K562 (cell line): ENCODE measurements at regions not wholly inside any gene's neighbourhood (a gene's known extent, or its start where the extent isn't known, plus 50 kb on each side); places are given as distances from the start of the nearest gene placed in this dataset.

Source experiments
- ETS2 ChIP-seq: IDR thresholded peaks from 2 replicates; pipeline ENCODE4 v1.6.1; 2016; ENCODE audit warnings: borderline replicate concordance, missing genetic modification characterization, mild to moderate bottlenecking, moderate library complexity, missing compliant biosample characterization; ENCODE audit not compliant: poor library complexity, severe bottlenecking
- ETV5 ChIP-seq: sonication (generic); formaldehyde crosslinking; IDR thresholded peaks from 2 replicates; pipeline ENCODE4 v1.4.0; 2020; ENCODE audit warnings: low read depth, mild to moderate bottlenecking, missing genetic modification reagents
- FOXK2 ChIP-seq, 2 experiments: fragments of 450-650 bp; IDR thresholded peaks in 1 of 2; conservative IDR thresholded peaks in 1 of 2; 2 replicates each; pipeline ENCODE4 v1.6.1; 2016; ENCODE audit warnings: low read depth in 2 of 2, mild to moderate bottlenecking in 1 of 2
- FOXP1 ChIP-seq: sonication (generic); formaldehyde crosslinking; IDR thresholded peaks from 2 replicates; pipeline ENCODE4 v1.8.0; 2022; ENCODE audit warnings: mild to moderate bottlenecking, missing genetic modification reagents
- FUS ChIP-seq: fragments of 200-400 bp; formaldehyde crosslinking; optimal IDR thresholded peaks from 2 replicates; pipeline ENCODE3; 2017; ENCODE audit warnings: low read depth, low read length
- HDAC1 ChIP-seq, 2 experiments: fragments of 450-650 bp; IDR thresholded peaks; 2 replicates each; pipeline ENCODE4 v1.6.1; 2016 to 2017; ENCODE audit warnings: inconsistent platforms in 1 of 2, mild to moderate bottlenecking in 1 of 2, moderate library complexity in 1 of 2
- HDAC8 ChIP-seq: fragments of 450-650 bp; IDR thresholded peaks from 2 replicates; pipeline ENCODE4 v1.6.1; 2016; ENCODE audit warnings: mild to moderate bottlenecking, missing genetic modification characterization, moderate library complexity, missing compliant biosample characterization
- HOXB6 ChIP-seq: fragments of 250-450 bp; sonication (Bioruptor Pico); IDR thresholded peaks from 2 replicates; pipeline ENCODE4 v1.5.1; 2022; ENCODE audit warnings: mild to moderate bottlenecking, borderline replicate concordance
- KAT2B ChIP-seq: IDR thresholded peaks from one replicate; pipeline ENCODE4 v1.6.1; 2012; ENCODE audit warnings: low read depth, mild to moderate bottlenecking, control low read depth, inconsistent platforms, low read length, moderate library complexity
- NR0B1 ChIP-seq: fragments of 450-650 bp; IDR thresholded peaks from one replicate; pipeline ENCODE4 v1.6.1; 2018; ENCODE audit warnings: mild to moderate bottlenecking, moderate library complexity; ENCODE audit not compliant: partially characterized antibody
- SIN3B ChIP-seq: fragments of 450-650 bp; IDR thresholded peaks from 2 replicates; pipeline ENCODE4 v1.6.1; 2017; ENCODE audit warnings: low read depth, mild to moderate bottlenecking, moderate library complexity
- SMARCA4 ChIP-seq: fragments of 450-650 bp; IDR thresholded peaks from 2 replicates; pipeline ENCODE4 v1.6.1; 2016
- SREBF1 ChIP-seq: fragments of 150-350 bp; IDR thresholded peaks from 2 replicates; pipeline ENCODE4 v1.6.1; 2014; ENCODE audit warnings: antibody characterized with exemption, low read depth, low read length, borderline replicate concordance
- SRSF7 ChIP-seq: fragments of 200-400 bp; formaldehyde crosslinking; optimal IDR thresholded peaks from 2 replicates; pipeline ENCODE3; 2017; ENCODE audit warnings: mild to moderate bottlenecking, low read depth, low read length
- THAP12 ChIP-seq: fragments of 250-450 bp; sonication (Bioruptor Pico); IDR thresholded peaks from 2 replicates; pipeline ENCODE4 v1.9.0; 2021; ENCODE audit warnings: mild to moderate bottlenecking, inconsistent platforms
- ZMIZ1 ChIP-seq, 2 experiments: fragments of 150-350 bp in 1 of 2; IDR thresholded peaks; 2 replicates each; pipeline ENCODE4 v1.6.1; 2012 to 2016; ENCODE audit warnings: low read depth in 2 of 2, low read length in 2 of 2, mild to moderate bottlenecking in 1 of 2, moderate library complexity in 1 of 2
- TF ChIP-seq, protein P1 (sequence below): sonication (generic); formaldehyde crosslinking; IDR thresholded peaks from 2 replicates; pipeline ENCODE4 v1.8.1; 2022; ENCODE audit warnings: missing genetic modification reagents

GRCh38 chr13:33542309-33543088, 256.9 kb upstream of the STARD13 start (continued):
- TF ChIP-seq, protein P1, sequence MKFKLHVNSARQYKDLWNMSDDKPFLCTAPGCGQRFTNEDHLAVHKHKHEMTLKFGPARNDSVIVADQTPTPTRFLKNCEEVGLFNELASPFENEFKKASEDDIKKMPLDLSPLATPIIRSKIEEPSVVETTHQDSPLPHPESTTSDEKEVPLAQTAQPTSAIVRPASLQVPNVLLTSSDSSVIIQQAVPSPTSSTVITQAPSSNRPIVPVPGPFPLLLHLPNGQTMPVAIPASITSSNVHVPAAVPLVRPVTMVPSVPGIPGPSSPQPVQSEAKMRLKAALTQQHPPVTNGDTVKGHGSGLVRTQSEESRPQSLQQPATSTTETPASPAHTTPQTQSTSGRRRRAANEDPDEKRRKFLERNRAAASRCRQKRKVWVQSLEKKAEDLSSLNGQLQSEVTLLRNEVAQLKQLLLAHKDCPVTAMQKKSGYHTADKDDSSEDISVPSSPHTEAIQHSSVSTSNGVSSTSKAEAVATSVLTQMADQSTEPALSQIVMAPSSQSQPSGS (CRISPR knock-in tag): 0 out of 2 replicates have a peak, but pooled peaks have one; percentile 16
- no peak for TF ChIP-seq KAT2B
- TF ChIP-seq FUS: no peak
- peak; percentile 97 for TF ChIP-seq FOXP1
- peak; percentile 84 for TF ChIP-seq ETV5 (CRISPR knock-in tag)
- TF ChIP-seq SRSF7: no peak
- no peak for TF ChIP-seq SMARCA4
- TF ChIP-seq ZMIZ1 (IDR thresholded peaks at IDR 0.05; ENCODE audit: low read depth in 2 of 2, low read length in 2 of 2): no peak
- no peak for TF ChIP-seq SREBF1
- no peak for TF ChIP-seq NR0B1
- peak in 1 of 2 experiments; percentile 48; a peak in 1 of 4 replicates for TF ChIP-seq HDAC1 (IDR thresholded peaks at IDR 0.05)
- TF ChIP-seq HDAC8 (tag): no peak
- peak; percentile 35 to 82 for TF ChIP-seq FOXK2 (conservative IDR thresholded peaks at IDR 0.05 in 1 of 2, IDR thresholded peaks at IDR 0.05 in 1 of 2; ENCODE audit: low read depth in 2 of 2)
- no peak for TF ChIP-seq SIN3B
- TF ChIP-seq THAP12: no peak
- TF ChIP-seq HOXB6 (CRISPR knock-in tag): no peak
- TF ChIP-seq ETS2: no peak
